AG04450 (cell line): ENCODE measurements at regions not wholly inside any gene's neighbourhood (a gene's known extent, or its start where the extent isn't known, plus 50 kb on each side); places are given as distances from the start of the nearest gene placed in this dataset.

ENCODE experiments used
- CTCF ChIA-PET: fragments of 300-600, 350-600 bp; formaldehyde crosslinking; extraction: SDS; loops from one replicate; lab custom pipeline; 2022; ENCODE audit warnings: antibody characterized with exemption, inconsistent platforms; lab: Charles Lee
- POLR2A ChIA-PET: fragments of 350-600 bp; formaldehyde crosslinking; extraction: SDS; loops from one replicate; lab custom pipeline; 2021; ENCODE audit warnings: antibody characterized with exemption, inconsistent platforms; lab: Yijun Ruan, JAX
- DNase-seq: peaks from one replicate; pipeline ENCODE4 v3.0.0-alpha.2; 2011; ENCODE audit warnings: low read depth, low spot score
- H3K27ac ChIP-seq: one replicate; pipeline ENCODE4 v1.5.1; 2012; ENCODE audit warnings: low read depth, low read length, control low read depth
- H3K27me3 ChIP-seq: one replicate; pipeline ENCODE4 v1.6.0; 2012; ENCODE audit warnings: low read length; ENCODE audit not compliant: control insufficient read depth, insufficient read depth
- H3K4me3 ChIP-seq: 2 replicates; pipeline ENCODE4 v1.5.1; 2011; ENCODE audit warnings: mild to moderate bottlenecking, low read depth, low read length, control low read depth
- H3K9me3 ChIP-seq: 2 replicates; pipeline ENCODE4 v1.5.1; 2012; ENCODE audit warnings: low read length; ENCODE audit not compliant: control insufficient read depth, insufficient read depth
- TF ChIP-seq, protein P1 (sequence below): IDR thresholded peaks from 2 replicates; pipeline ENCODE4 v1.5.1; 2011; ENCODE audit warnings: low read depth, low read length, control low read depth, inconsistent platforms

DNA sequence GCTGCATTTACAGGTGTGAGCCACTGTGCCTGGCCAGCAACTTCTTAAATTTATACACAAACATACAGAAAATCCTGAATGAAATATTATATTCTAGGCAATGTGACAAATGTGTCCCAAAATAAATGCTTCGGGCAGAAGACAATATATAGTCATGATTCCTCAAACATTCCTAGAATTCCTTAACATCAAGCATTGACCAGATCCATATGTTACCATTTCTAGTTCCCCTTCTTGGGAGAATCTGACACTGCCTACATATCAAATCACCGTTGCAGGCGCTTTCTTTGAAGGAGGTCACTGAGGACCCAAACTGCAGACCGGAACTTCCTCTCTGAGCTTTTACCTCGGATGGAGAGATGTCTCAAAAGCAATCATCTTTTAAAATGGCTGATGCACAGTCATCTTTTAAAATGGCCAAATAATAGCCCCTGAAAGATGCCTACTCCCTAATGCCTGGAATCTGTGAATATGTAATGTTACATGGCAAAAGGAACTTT is 323.5 kb downstream of the PHF14 start:
- Histone ChIP-seq H3K4me3 (no peak overlapping the region), H3K27me3 (no peaks in the 10 kb centered on the region), H3K27ac (no peak overlapping the region), H3K9me3 (no peaks in the 10 kb centered on the region)
- DNase-seq: no peak
- CTCF ChIA-PET: no interaction called here
- POLR2A ChIA-PET: no interaction called here
- TF ChIP-seq, protein P1, sequence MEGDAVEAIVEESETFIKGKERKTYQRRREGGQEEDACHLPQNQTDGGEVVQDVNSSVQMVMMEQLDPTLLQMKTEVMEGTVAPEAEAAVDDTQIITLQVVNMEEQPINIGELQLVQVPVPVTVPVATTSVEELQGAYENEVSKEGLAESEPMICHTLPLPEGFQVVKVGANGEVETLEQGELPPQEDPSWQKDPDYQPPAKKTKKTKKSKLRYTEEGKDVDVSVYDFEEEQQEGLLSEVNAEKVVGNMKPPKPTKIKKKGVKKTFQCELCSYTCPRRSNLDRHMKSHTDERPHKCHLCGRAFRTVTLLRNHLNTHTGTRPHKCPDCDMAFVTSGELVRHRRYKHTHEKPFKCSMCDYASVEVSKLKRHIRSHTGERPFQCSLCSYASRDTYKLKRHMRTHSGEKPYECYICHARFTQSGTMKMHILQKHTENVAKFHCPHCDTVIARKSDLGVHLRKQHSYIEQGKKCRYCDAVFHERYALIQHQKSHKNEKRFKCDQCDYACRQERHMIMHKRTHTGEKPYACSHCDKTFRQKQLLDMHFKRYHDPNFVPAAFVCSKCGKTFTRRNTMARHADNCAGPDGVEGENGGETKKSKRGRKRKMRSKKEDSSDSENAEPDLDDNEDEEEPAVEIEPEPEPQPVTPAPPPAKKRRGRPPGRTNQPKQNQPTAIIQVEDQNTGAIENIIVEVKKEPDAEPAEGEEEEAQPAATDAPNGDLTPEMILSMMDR: no peak

DNA sequence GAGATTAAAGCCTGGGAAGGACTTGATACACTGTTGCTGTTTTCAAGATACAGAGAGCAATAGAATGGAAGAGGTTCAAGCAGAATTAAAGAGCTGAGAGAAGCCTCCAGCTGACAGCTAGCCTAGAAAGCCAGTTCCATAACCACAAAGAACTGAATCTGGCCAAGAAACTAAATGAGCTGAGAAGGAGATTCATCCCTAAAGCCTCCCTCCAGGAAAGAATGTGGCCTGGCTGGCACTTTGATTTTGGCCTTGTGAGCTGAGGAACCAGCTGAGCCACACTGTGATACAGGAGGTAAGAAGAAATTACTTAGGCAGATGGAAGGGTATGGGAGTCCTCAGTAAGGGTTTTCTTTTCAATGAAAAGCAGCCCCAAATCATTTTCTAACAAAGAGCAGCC is 324.1 kb downstream of the PHF14 start:
- Histone ChIP-seq H3K27me3 (no peaks in the 10 kb centered on the region), H3K9me3 (no peaks in the 10 kb centered on the region), H3K27ac (no peak overlapping the region), H3K4me3 (no peak overlapping the region)
- CTCF ChIA-PET: no interaction called here
- TF ChIP-seq, protein P1: no peak
- DNase-seq: no peak
- POLR2A ChIA-PET: no interaction called here

DNA sequence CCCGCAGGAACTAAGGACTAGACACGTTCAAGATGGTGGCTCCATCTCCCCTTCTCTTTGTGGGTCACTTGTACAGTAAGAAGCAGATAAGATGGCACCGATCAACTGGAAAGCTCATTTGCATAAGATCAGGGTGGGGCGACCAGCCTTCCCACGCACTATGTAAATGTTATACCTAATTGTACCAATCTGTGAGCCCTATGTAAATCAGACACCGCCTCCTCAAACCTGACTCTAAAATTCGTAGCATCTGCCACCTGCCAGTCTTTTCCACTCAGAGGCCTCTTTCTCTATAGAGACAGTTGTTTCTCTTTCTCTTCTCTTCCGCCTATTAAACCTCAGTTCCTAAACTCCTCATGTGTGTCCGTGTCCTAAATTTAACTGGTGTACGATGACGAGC is 324.5 kb downstream of the PHF14 start:
- TF ChIP-seq, protein P1: no peak
- Histone ChIP-seq H3K9me3 (no peaks in the 10 kb centered on the region), H3K27ac (no peak overlapping the region), H3K27me3 (no peaks in the 10 kb centered on the region), H3K4me3 (no peak overlapping the region)
- POLR2A ChIA-PET: no interaction called here
- CTCF ChIA-PET: no interaction called here
- no peak for DNase-seq

DNA sequence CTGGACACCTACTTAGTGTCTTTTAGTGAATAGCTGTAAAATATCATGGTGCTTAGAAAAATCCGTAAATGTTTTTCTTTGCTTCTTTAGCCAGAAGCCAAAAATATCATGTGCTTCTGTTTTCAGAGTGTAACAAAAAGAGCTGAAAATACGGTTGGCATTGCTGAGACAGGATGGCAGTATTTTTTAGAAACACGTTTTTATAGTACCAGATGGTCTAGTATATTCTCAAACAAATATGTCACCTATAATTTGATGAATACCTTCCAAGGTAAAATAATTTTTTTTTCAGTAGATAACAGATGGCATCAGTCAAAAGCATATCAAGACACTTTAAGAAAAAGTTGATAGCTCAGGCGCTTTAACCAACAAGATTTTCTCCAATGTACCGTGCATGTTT is 326.6 kb downstream of the PHF14 start:
- Histone ChIP-seq H3K27ac (no peak overlapping the region), H3K9me3 (no peaks in the 10 kb centered on the region), H3K4me3 (no peak overlapping the region), H3K27me3 (no peaks in the 10 kb centered on the region)
- no peak for DNase-seq
- POLR2A ChIA-PET: no interaction called here
- TF ChIP-seq, protein P1: no peak
- CTCF ChIA-PET: no interaction called here

DNA sequence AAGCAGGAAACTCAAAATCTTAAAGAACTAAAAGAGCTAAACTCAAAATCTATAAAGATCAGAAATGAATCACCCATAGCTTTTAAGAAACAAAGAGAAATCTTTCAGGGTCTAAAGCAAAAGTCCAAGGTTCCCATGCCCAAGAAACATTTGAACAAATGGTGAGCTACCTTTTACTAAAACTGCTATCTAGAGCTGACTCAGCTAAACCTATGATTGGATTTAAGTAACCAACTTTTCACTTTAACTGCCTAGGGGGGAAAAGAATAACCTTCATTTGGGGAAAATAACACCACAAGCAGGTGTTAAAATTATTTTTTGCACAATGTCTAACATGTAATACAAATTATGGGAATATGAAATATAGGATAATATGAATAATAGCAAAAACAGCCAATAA is 328.4 kb downstream of the PHF14 start:
- ChIA-PET POLR2A (no interaction called here), CTCF (no interaction called here)
- Histone ChIP-seq H3K27me3 (no peaks in the 10 kb centered on the region), H3K4me3 (no peak overlapping the region), H3K9me3 (no peaks in the 10 kb centered on the region), H3K27ac (no peak overlapping the region)
- TF ChIP-seq, protein P1: no peak
- DNase-seq: no peak
